ENCODE measurements at regions not wholly inside any gene's neighbourhood (a gene's known extent, or its start where the extent isn't known, plus 50 kb on each side); places are given as distances from the start of the nearest gene placed in this dataset.
"Not testable (repeated sequence)": the region's sequence is repeated elsewhere in the genome, so short reads cannot be mapped to it uniquely, and the experiment has no call there.

DNA sequence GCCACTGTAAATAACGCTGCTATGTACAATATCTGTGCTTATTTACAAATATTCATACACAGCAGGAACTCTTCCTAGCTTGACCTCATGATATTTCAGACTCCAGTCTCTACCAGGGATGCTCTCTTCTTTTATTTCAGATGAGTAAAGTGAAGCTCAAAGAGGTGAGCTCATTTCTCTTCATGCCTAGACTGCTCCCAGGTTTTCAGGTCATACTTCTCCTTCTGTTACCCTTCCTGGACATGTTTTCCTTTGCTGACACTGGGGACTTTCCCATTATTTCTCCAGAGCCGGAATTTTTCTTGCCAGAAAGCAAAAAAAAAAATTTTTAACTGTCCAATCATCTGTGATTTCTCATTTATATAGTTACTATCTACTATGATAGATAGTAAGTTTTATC lies 147.2 kb upstream of the DST start:
- DNase-seq (ENCODE audit: low read depth in 2 of 2), result no peak
- no peak for TF ChIP-seq CTCF (IDR thresholded peaks at IDR 0.05; ENCODE audit: low read depth, low read length)

DNA sequence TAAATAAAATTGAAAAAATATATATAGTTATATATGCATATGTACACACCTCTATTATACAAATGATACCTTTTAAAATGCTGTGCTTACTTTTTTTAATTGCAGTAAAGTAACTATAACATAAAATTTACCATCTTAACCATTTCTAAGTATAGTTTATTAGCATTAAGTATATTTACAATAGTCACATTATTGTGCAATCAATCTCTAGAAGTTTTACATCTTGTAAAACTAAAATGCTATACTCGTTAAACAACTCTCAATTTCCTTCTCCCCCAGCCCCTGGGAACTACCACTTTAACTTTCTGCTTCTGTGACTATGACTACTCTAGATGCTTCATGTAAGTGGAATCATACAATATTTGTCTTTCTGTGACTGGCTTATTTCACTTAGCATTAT lies 146.7 kb upstream of the DST start:
- H3K4me3 ChIP-seq (replicated peaks in 1 of 2; ENCODE audit: low read depth in 2 of 2, low read length in 2 of 2), result no peak overlapping the region
- DNase-seq (ENCODE audit: low read depth in 2 of 2), result no peak
- TF ChIP-seq CTCF (IDR thresholded peaks at IDR 0.05; ENCODE audit: low read depth, low read length), result no peak

More for the DNA sequence above, 147.2 kb upstream of the DST start:
- H3K4me3 ChIP-seq (replicated peaks in 1 of 2; ENCODE audit: low read depth in 2 of 2, low read length in 2 of 2), result no peak overlapping the region

DNA sequence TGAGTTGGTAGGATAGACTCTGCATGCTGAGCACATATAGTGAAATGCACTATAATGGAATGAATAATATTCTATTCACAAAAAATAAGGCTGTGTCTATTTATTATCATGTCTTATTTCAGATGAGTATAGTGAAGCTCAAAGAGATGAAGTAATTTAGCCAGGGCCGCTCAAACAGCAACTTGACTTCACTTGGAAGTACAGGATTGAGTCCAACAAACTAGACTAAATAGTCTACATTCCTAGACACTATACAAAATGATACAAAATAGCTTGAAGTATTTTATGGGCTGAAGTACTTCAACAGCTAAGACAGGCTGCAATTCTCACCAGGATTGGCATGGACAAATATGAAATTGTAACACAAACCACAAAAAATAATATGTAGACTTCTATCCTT lies 144.5 kb upstream of the DST start:
- peak in 1 of 2 donors; percentile 28 for DNase-seq (ENCODE audit: low read depth in 2 of 2)
- TF ChIP-seq CTCF (IDR thresholded peaks at IDR 0.05; ENCODE audit: low read depth, low read length), result no peak
- no peak overlapping the region for H3K4me3 ChIP-seq (replicated peaks in 1 of 2; ENCODE audit: low read depth in 2 of 2, low read length in 2 of 2)

GRCh38 chr6:56786256-56786655 lies 143.6 kb upstream of the DST start:
- DNase-seq (ENCODE audit: low read depth in 2 of 2), result no peak
- TF ChIP-seq CTCF (IDR thresholded peaks at IDR 0.05; ENCODE audit: low read depth, low read length), result no peak
- no peak overlapping the region for H3K4me3 ChIP-seq (replicated peaks in 1 of 2; ENCODE audit: low read depth in 2 of 2, low read length in 2 of 2)

- not testable (repeated sequence) for H3K4me3 ChIP-seq (replicated peaks in 1 of 2; ENCODE audit: low read depth in 2 of 2, low read length in 2 of 2); DNase-seq (ENCODE audit: low read depth in 2 of 2)
Observed at GRCh38 chr6:56785536-56785935, 142.8 kb upstream of the DST start.

- H3K4me3 ChIP-seq (replicated peaks in 1 of 2; ENCODE audit: low read depth in 2 of 2, low read length in 2 of 2); DNase-seq (ENCODE audit: low read depth in 2 of 2): not testable (repeated sequence)
Observed at GRCh38 chr6:56780109-56780508, 137.4 kb upstream of the DST start.

DNA sequence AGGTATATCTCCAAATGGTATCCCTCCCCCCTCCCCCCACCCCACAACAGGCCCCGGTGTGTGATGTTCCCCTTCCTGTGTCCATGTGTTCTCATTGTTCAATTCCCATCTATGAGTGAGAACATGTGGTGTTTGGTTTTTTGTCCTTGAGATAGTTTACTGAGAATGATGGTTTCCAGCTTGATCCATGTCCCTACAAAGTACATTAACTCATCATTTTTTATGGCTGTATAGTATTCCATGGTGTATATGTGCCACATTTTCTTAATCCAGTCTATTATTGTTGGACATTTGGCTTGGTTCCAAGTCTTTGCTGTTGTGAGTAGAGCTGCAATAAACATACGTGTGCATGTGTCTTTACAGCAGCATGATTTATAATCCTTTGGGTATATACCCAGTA lies 135.8 kb upstream of the DST start:
- DNase-seq (ENCODE audit: low read depth in 2 of 2); H3K4me3 ChIP-seq (replicated peaks in 1 of 2; ENCODE audit: low read depth in 2 of 2, low read length in 2 of 2): not testable (repeated sequence)

DNA sequence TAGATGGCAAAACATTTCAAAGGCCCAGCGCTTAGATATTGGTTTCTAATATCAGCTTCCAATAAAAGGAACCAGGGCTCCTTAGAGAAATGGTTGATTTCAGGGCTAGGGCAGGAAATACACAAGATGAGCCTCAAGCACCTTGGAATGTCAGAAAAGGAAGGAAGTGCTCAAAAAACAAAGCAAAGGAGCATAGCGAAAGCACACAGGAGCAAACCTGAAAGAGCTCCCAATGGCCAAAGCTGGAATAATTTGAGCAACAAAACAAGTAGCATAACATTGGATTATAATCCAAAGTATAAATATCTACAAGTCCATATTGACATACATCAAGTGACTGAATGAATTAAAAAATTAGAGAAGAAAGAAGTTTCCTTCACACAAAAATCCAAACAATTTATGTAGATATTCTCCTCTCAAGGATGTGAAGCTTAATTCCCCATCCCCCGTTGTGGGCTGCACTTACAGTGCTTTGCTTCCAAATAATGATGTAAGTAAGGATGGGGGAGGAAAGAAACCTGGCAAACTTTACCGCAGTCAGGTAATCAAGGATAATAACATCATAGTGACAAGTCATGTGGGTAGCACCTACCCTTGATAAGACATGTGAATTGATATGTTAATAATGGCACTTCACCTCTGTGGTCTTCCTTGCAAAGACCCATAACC lies 132.9 kb upstream of the DST start:
- no peak for DNase-seq (ENCODE audit: low read depth in 2 of 2)
- H3K4me3 ChIP-seq (replicated peaks in 1 of 2; ENCODE audit: low read depth in 2 of 2, low read length in 2 of 2), result no peak overlapping the region
- no peak for TF ChIP-seq CTCF (IDR thresholded peaks at IDR 0.05; ENCODE audit: low read depth, low read length)
